Activated naive CD4-positive, alpha-beta T cell (primary cell): ENCODE measurements at regions not wholly inside any gene's neighbourhood (a gene's known extent, or its start where the extent isn't known, plus 50 kb on each side); places are given as distances from the start of the nearest gene placed in this dataset.
"Not testable (repeated sequence)": the region's sequence is repeated elsewhere in the genome, so short reads cannot be mapped to it uniquely, and the experiment has no call there.

Experiments
- DNase-seq, 4 experiments: peaks; one replicate each; lab custom pipeline; 2025; lab: John Stamatoyannopoulos, UW

GRCh38 chr7:155229548-155230168 is 68.0 kb upstream of the INSIG1 start:
- DNase-seq, result no peak

GRCh38 chr7:155230169-155230593 is 67.5 kb upstream of the INSIG1 start:
- no peak for DNase-seq

GRCh38 chr7:155231241-155231800 is 66.4 kb upstream of the INSIG1 start:
- no peak for DNase-seq

GRCh38 chr7:155231941-155232340 is 65.7 kb upstream of the INSIG1 start:
- no peak for DNase-seq

GRCh38 chr7:155232911-155233310 is 64.8 kb upstream of the INSIG1 start:
- DNase-seq, result no peak

GRCh38 chr7:155233311-155234157 is 64.1 kb upstream of the INSIG1 start:
- DNase-seq, result no peak

- no peak for DNase-seq
Measured at GRCh38 chr7:155234158-155234492, 63.6 kb upstream of the INSIG1 start.

GRCh38 chr7:155234950-155235789 is 62.5 kb upstream of the INSIG1 start:
- DNase-seq, result no peak

GRCh38 chr7:155236386-155236785 is 61.3 kb upstream of the INSIG1 start:
- no peak for DNase-seq

GRCh38 chr7:155237297-155237696 is 60.4 kb upstream of the INSIG1 start:
- DNase-seq, result no peak

GRCh38 chr7:155237730-155238129 is 59.9 kb upstream of the INSIG1 start:
- no peak for DNase-seq

GRCh38 chr7:155239431-155240087 is 58.1 kb upstream of the INSIG1 start:
- not testable (repeated sequence) for DNase-seq

- DNase-seq, result no peak
Measured at GRCh38 chr7:155244675-155245074, 53.0 kb upstream of the INSIG1 start.

- no peak for DNase-seq
Measured at GRCh38 chr7:155247479-155248365, 50.0 kb upstream of the INSIG1 start.
